Colonic mucosa (tissue), 4 donors: ENCODE measurements at regions not wholly inside any gene's neighbourhood (a gene's known extent, or its start where the extent isn't known, plus 50 kb on each side); places are given as distances from the start of the nearest gene placed in this dataset.

ENCODE experiments used
- DNase-seq: peaks from one replicate; pipeline ENCODE4 v3.0.0-alpha.2; 2020
- H3K27ac ChIP-seq: fragments of 200-600 bp; one replicate; pipeline ENCODE4 v1.8.0; 2021
- H3K27me3 ChIP-seq: fragments of 200-600 bp; one replicate; pipeline ENCODE4 v1.8.0; 2021
- H3K36me3 ChIP-seq: fragments of 200-600 bp; one replicate; pipeline ENCODE4 v1.8.0; 2021
- H3K4me1 ChIP-seq: fragments of 200-600 bp; one replicate; pipeline ENCODE4 v1.8.0; 2021; ENCODE audit warnings: mild to moderate bottlenecking
- H3K4me3 ChIP-seq: fragments of 200-600 bp; one replicate; pipeline ENCODE4 v1.8.0; 2021
- H3K9ac ChIP-seq, 2 donors: one replicate each; pipeline ENCODE4 v1.7.0; 2013; ENCODE audit warnings: control low read depth in 2 of 2, low read depth in 2 of 2, low read length in 2 of 2
- H3K9me3 ChIP-seq: fragments of 200-600 bp; one replicate; pipeline ENCODE4 v1.8.0; 2021
- intact Hi-C: fragments of 100-400 bp; cut with DNase I; formaldehyde crosslinking; loops from one replicate; pipeline ENCODE4 v1.14.1; 2022
- TF ChIP-seq, protein P1 (sequence below): fragments of 200-600 bp; IDR thresholded peaks from one replicate; pipeline ENCODE4 v1.8.0; 2022; ENCODE audit warnings: antibody characterized with exemption, mild to moderate bottlenecking
- donor health status: healthy.
- donor health status: DM: no; HTN: no; CAD: no.
- donor health status: DM: no; HTN: no; CAD: no.

DNA sequence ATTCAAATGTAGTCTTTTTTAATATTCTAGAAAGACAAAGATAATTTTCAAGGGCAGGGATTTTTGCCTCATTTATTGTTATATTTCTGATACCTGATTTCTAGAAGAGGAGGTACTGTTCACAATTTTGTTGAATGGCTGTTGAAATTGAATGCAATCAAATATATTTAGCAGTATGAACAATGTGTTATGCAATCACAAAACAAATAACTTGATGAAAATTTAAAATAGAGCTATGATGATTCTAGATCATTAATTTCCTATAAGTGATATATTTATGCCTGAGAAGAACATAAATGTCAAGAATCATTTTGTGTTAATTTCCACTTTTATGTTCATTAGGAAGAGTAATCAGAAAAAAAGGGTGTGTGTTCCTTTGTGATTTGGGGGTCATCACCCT, 114.6 kb upstream of the CNTNAP2 start:
- H3K4me3 ChIP-seq: no peak overlapping the region
- no peaks in the 10 kb centered on the region for H3K9me3 ChIP-seq
- no peak overlapping the region for H3K9ac ChIP-seq
- H3K4me1 ChIP-seq: no peaks in the 10 kb centered on the region
- DNase-seq: no peak
- no peaks in the 10 kb centered on the region for H3K36me3 ChIP-seq
- intact Hi-C loops: no loop called here
- TF ChIP-seq, protein P1, sequence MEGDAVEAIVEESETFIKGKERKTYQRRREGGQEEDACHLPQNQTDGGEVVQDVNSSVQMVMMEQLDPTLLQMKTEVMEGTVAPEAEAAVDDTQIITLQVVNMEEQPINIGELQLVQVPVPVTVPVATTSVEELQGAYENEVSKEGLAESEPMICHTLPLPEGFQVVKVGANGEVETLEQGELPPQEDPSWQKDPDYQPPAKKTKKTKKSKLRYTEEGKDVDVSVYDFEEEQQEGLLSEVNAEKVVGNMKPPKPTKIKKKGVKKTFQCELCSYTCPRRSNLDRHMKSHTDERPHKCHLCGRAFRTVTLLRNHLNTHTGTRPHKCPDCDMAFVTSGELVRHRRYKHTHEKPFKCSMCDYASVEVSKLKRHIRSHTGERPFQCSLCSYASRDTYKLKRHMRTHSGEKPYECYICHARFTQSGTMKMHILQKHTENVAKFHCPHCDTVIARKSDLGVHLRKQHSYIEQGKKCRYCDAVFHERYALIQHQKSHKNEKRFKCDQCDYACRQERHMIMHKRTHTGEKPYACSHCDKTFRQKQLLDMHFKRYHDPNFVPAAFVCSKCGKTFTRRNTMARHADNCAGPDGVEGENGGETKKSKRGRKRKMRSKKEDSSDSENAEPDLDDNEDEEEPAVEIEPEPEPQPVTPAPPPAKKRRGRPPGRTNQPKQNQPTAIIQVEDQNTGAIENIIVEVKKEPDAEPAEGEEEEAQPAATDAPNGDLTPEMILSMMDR: no peak
- no peak overlapping the region for H3K27ac ChIP-seq
- H3K27me3 ChIP-seq: no peaks in the 10 kb centered on the region

DNA sequence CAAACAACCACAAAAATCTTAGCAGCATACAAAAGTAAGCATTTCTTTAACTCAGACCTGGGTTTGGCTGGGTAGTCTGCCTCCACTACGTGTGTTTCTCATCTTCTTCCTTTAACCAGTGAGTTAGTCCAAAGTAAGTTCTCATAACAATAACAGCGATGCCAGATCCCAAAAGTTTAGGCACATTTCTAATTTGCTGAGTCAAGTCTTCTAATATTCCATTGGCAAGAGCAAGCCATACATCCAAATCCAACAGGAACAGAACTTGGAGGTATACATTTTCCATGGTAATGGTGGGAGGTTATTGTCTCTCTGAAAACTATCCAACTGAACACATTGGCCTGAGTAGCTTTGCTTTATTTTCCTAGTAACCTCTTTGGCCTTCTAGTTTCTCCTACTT, 115.7 kb upstream of the CNTNAP2 start:
- TF ChIP-seq, protein P1: no peak
- DNase-seq: no peak
- Histone ChIP-seq H3K9ac (no peak overlapping the region), H3K27ac (no peak overlapping the region), H3K4me1 (no peaks in the 10 kb centered on the region), H3K27me3 (no peaks in the 10 kb centered on the region), H3K9me3 (no peaks in the 10 kb centered on the region), H3K36me3 (no peaks in the 10 kb centered on the region), H3K4me3 (no peak overlapping the region)
- intact Hi-C loops: no loop called here

DNA sequence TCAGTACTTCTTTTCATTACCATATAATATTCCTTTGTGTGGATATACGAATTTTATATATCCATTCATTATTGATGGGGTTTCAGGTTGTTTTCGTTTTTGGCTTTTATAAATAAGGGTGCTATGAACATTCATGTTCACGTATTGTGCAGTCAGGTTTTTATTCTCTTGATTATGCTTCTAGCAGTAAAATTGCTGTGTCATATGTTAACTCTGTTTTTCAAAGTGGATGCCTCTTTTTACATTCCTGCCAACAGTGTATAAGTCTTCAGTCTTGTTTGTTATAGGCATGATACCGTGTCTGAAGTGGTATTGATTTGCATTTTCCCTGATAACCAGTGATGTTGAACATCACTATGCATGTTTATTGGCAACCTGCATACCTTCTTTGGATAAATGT, 127.1 kb upstream of the CNTNAP2 start:
- TF ChIP-seq, protein P1: no peak
- no peaks in the 10 kb centered on the region for H3K27me3 ChIP-seq
- no peaks in the 10 kb centered on the region for H3K4me1 ChIP-seq
- DNase-seq: no peak
- no peak overlapping the region for H3K9ac ChIP-seq
- H3K27ac ChIP-seq: no peak overlapping the region
- no peaks in the 10 kb centered on the region for H3K9me3 ChIP-seq
- intact Hi-C loops: no loop called here
- H3K4me3 ChIP-seq: no peak overlapping the region
- H3K36me3 ChIP-seq: no peaks in the 10 kb centered on the region

DNA sequence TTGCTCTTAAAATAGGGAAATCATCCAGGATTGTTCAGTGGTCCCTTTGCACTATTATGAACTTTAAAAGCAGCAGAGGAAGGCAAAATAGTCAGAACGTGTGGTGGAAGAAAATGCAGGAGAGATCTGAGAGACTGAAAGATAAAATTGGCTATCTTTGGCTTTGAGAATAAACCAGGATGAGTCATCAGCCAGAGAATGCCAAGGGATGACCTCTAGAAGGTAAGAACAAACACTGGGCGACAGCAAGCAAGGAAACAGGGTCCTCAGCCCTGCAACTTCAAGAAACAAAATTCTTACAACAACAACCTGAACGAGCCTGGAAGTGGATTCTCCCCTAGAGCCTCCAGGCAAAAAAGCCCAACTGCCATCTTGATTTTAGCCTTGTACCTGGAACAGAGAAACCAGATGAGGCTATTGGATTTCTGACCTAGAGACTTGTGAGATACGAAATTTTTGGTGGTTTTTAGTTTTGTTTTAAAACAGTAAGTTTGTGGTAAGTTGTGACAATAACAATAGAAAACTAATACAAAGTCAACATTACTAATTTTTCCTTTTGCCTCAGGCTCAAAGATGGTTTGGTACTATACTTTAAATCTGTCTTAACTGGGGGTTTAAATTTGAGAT, 130.2 kb upstream of the CNTNAP2 start:
- H3K27me3 ChIP-seq: no peaks in the 10 kb centered on the region
- DNase-seq: no peak
- no peaks in the 10 kb centered on the region for H3K9me3 ChIP-seq
- H3K4me1 ChIP-seq: no peaks in the 10 kb centered on the region
- intact Hi-C loops: no loop called here
- no peaks in the 10 kb centered on the region for H3K36me3 ChIP-seq
- TF ChIP-seq, protein P1: no peak
- no peak overlapping the region for H3K4me3 ChIP-seq
- no peak overlapping the region for H3K9ac ChIP-seq
- H3K27ac ChIP-seq: no peak overlapping the region

DNA sequence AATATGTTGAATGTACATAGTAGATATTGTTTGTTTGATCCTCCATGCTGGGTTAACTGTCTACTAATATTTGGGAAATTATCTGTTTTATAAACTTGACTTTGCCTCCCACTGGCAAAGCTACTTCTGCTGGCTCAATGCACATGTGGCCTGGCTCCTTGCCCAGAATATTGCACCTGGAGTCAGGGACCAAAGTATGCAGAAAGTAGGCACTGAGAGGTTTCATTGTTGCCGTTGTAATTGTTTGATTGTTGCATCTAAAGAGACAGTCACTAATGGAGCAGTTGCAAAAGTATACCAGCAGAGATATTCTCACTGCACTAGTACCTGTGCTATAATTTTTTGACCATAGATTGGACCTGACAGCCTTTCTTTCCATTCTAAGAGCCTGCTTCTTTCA, 137.8 kb upstream of the CNTNAP2 start:
- intact Hi-C loops: no loop called here

More for the DNA sequence above, 137.8 kb upstream of the CNTNAP2 start:
- H3K9ac ChIP-seq: no peak overlapping the region
- H3K27ac ChIP-seq: no peak overlapping the region
- no peaks in the 10 kb centered on the region for H3K27me3 ChIP-seq
- H3K36me3 ChIP-seq: no peaks in the 10 kb centered on the region
- no peak overlapping the region for H3K4me3 ChIP-seq
- H3K9me3 ChIP-seq: no peaks in the 10 kb centered on the region
- TF ChIP-seq, protein P1: no peak
- H3K4me1 ChIP-seq: no peaks in the 10 kb centered on the region
- DNase-seq: no peak
